ENCODE measurements at regions not wholly inside any gene's neighbourhood (a gene's known extent, or its start where the extent isn't known, plus 50 kb on each side); places are given as distances from the start of the nearest gene placed in this dataset.

- TF ChIP-seq POLR2AphosphoS5 (IDR thresholded peaks at IDR 0.05) (no peak), CTCF (IDR thresholded peaks at IDR 0.05) (no peak), EP300 (IDR thresholded peaks at IDR 0.05) (no peak), POLR2A (IDR thresholded peaks at IDR 0.05) (no peak)
Observed at GRCh38 chr21:25503981-25504380, 103.3 kb downstream of the MRPL39 start.
